IPS-15b (cell line): ENCODE measurements at regions not wholly inside any gene's neighbourhood (a gene's known extent, or its start where the extent isn't known, plus 50 kb on each side); places are given as distances from the start of the nearest gene placed in this dataset.

ENCODE experiments used
- H3K27me3 ChIP-seq: one replicate; pipeline ENCODE4 v1.6.1; 2013; ENCODE audit warnings: low read length; ENCODE audit not compliant: control insufficient read depth, insufficient read depth
- H3K36me3 ChIP-seq: one replicate; pipeline ENCODE4 v1.6.1; 2013; ENCODE audit warnings: low read length; ENCODE audit not compliant: control insufficient read depth, insufficient read depth
- H3K4me1 ChIP-seq: one replicate; pipeline ENCODE4 v1.6.1; 2013; ENCODE audit warnings: mild to moderate bottlenecking, low read length; ENCODE audit not compliant: control insufficient read depth, insufficient read depth
- H3K4me3 ChIP-seq: one replicate; pipeline ENCODE4 v1.5.1; 2013; ENCODE audit warnings: low read depth, low read length
- H3K9ac ChIP-seq: one replicate; pipeline ENCODE4 v1.6.1; 2013; ENCODE audit warnings: low read depth, mild to moderate bottlenecking, low read length
- H3K9me3 ChIP-seq: one replicate; pipeline ENCODE4 v1.6.1; 2013; ENCODE audit warnings: mild to moderate bottlenecking, low read length; ENCODE audit not compliant: control insufficient read depth, insufficient read depth

GRCh38 chr10:60644436-60645130 lies 133.7 kb upstream of the CDK1 start:
- no peak overlapping the region for H3K9ac ChIP-seq
- peaks cover under 1% of the 10 kb centered on the region for H3K4me1 ChIP-seq
- H3K27me3 ChIP-seq, result no peaks in the 10 kb centered on the region
- no peaks in the 10 kb centered on the region for H3K9me3 ChIP-seq
- H3K4me3 ChIP-seq, result no peak overlapping the region
- H3K36me3 ChIP-seq, result no peaks in the 10 kb centered on the region

GRCh38 chr10:60643874-60644273 lies 134.4 kb upstream of the CDK1 start:
- Histone ChIP-seq H3K9me3 (no peaks in the 10 kb centered on the region), H3K9ac (no peak overlapping the region), H3K27me3 (no peaks in the 10 kb centered on the region), H3K36me3 (no peaks in the 10 kb centered on the region), H3K4me1 (no peaks in the 10 kb centered on the region), H3K4me3 (no peak overlapping the region)

GRCh38 chr10:60629332-60629731 lies 148.9 kb upstream of the CDK1 start:
- Histone ChIP-seq H3K36me3 (no peaks in the 10 kb centered on the region), H3K4me3 (no peak overlapping the region), H3K9me3 (no peaks in the 10 kb centered on the region), H3K27me3 (no peaks in the 10 kb centered on the region), H3K9ac (no peak overlapping the region), H3K4me1 (no peaks in the 10 kb centered on the region)

DNA sequence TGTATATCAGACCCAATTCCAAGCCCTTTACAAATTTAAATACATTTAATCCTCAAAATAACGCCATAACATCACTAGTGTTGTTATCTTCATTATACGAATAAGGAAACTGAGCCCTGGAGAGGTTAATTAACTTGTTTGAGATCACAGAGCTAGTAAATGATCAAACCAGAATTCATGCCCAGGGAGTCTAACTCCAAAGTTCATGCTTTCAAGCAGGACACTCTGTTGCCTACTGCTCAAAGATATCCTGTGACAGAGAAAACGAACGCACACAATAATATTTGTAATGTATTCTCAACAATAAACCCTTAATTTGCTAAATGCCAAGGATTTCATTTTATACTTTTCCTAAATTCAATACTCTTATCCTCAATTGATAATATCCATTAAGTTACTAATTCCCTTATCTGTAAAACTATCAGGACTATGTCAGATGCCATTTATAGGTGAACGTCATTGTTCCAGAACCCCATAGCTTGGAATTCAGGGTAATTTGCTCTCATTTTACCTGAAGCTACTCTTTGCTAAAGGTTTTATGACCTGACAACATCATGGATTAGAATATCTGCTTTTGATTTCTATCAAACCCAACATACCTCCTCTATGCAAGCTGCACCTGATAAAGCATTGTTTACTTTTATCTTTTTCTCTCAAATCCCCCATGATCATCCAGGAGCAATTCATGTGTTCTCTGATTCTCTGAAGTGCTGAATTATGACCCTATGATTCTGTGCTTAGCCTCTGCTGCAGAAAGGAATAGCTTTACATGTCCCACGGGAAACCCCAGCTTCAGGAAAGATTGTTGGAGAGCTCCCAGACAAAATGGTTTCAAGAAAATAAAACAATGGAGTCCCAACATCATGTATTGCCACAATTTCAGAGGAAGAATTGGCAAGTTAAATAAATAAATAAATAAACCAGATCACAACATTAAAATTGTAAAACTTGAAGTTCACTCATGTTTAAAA lies 150.2 kb upstream of the CDK1 start:
- Histone ChIP-seq H3K36me3 (no peaks in the 10 kb centered on the region), H3K27me3 (no peaks in the 10 kb centered on the region), H3K9ac (no peak overlapping the region), H3K9me3 (no peaks in the 10 kb centered on the region), H3K4me1 (no peaks in the 10 kb centered on the region), H3K4me3 (no peak overlapping the region)

DNA sequence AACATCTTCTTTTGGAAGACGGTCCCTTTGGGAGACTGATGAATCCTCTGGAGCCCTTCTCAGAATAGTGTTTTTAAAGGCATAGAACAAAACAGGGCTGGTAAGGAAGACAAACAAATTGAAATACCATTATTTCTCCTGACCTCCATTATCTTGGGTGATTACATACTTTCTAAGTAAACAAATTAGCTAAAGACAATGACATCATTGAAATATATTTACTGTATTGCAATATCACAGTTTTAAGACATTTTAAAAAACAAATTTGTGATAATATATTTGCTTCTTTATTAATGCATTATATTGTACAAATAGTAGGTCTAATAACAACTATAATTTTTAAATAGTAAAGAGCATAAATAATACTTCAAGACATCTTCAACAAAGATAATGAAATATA lies 152.2 kb upstream of the CDK1 start:
- Histone ChIP-seq H3K27me3 (no peaks in the 10 kb centered on the region), H3K4me1 (no peaks in the 10 kb centered on the region)

GRCh38 chr10:60623627-60624026 lies 154.7 kb upstream of the CDK1 start:
- Histone ChIP-seq H3K36me3 (no peaks in the 10 kb centered on the region), H3K4me1 (no peaks in the 10 kb centered on the region), H3K9me3 (no peaks in the 10 kb centered on the region), H3K4me3 (no peak overlapping the region), H3K9ac (no peak overlapping the region), H3K27me3 (no peaks in the 10 kb centered on the region)

More for the DNA sequence above, 152.2 kb upstream of the CDK1 start:
- Histone ChIP-seq H3K9ac (no peak overlapping the region), H3K9me3 (no peaks in the 10 kb centered on the region), H3K36me3 (no peaks in the 10 kb centered on the region), H3K4me3 (no peak overlapping the region)

- no peak overlapping the region for H3K4me3 ChIP-seq
- H3K36me3 ChIP-seq, result no peaks in the 10 kb centered on the region
- no peaks in the 10 kb centered on the region for H3K27me3 ChIP-seq
- no peaks in the 10 kb centered on the region for H3K4me1 ChIP-seq
- no peak overlapping the region for H3K9ac ChIP-seq
- no peaks in the 10 kb centered on the region for H3K9me3 ChIP-seq
These were observed 157.3 kb upstream of the CDK1 start for GRCh38 chr10:60621018-60621417.

GRCh38 chr10:60618861-60619260 lies 159.4 kb upstream of the CDK1 start:
- Histone ChIP-seq H3K9ac (no peak overlapping the region), H3K4me3 (no peak overlapping the region), H3K27me3 (no peaks in the 10 kb centered on the region), H3K9me3 (no peaks in the 10 kb centered on the region), H3K4me1 (no peaks in the 10 kb centered on the region), H3K36me3 (no peaks in the 10 kb centered on the region)

DNA sequence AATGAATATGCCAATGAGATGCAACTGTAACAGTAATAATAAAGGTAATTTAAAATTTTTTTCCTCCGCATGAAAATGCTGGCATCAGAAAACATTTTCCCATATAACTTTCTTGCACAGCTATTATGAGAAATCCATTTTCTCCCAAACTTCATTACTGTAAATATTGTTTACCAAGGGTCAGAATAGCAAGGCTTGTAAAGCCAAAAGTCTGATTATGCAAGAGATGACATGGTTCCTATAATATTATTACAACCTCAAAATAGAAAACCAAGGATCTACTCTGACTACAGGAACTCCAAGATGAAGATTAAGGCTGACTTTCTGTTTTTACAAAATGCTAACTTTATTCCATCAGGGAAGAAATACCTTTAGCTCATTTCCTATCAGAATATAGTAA lies 162.7 kb upstream of the CDK1 start:
- Histone ChIP-seq H3K9ac (no peak overlapping the region), H3K27me3 (no peaks in the 10 kb centered on the region), H3K4me1 (no peaks in the 10 kb centered on the region), H3K9me3 (no peaks in the 10 kb centered on the region), H3K4me3 (no peak overlapping the region), H3K36me3 (no peaks in the 10 kb centered on the region)

DNA sequence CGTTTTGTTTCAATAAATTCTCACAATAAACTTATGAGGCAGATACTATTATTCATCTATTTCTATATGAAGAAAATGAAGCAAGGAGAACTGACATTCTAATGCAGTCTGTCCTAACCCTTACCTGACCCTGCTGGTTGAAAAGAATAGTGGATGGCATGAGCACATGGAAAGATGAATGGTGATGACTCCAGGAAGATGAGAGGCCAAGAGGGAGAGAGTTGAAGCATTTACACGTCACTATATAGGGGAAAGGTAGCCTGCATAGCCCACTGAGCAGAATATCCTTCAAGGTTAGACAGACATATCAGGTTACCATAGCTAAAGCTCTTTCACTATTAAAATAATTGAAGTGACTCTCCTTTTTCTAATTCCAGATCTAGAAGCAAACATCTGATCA lies 163.9 kb upstream of the CDK1 start:
- Histone ChIP-seq H3K4me3 (no peak overlapping the region), H3K9ac (no peak overlapping the region), H3K4me1 (no peaks in the 10 kb centered on the region), H3K36me3 (no peaks in the 10 kb centered on the region), H3K27me3 (no peaks in the 10 kb centered on the region), H3K9me3 (no peaks in the 10 kb centered on the region)

GRCh38 chr10:60613434-60613833 lies 164.8 kb upstream of the CDK1 start:
- H3K27me3 ChIP-seq, result no peaks in the 10 kb centered on the region
- H3K4me3 ChIP-seq, result no peak overlapping the region
- H3K4me1 ChIP-seq, result no peaks in the 10 kb centered on the region
- no peaks in the 10 kb centered on the region for H3K9me3 ChIP-seq
- H3K9ac ChIP-seq, result no peak overlapping the region
- H3K36me3 ChIP-seq, result no peaks in the 10 kb centered on the region

GRCh38 chr10:60611291-60611747 lies 167.0 kb upstream of the CDK1 start:
- no peaks in the 10 kb centered on the region for H3K9me3 ChIP-seq
- no peak overlapping the region for H3K9ac ChIP-seq
- H3K27me3 ChIP-seq, result no peaks in the 10 kb centered on the region
- no peak overlapping the region for H3K4me3 ChIP-seq
- no peaks in the 10 kb centered on the region for H3K36me3 ChIP-seq
- H3K4me1 ChIP-seq, result no peaks in the 10 kb centered on the region
